Gastroesophageal sphincter (tissue), 4 donors: ENCODE measurements at regions not wholly inside any gene's neighbourhood (a gene's known extent, or its start where the extent isn't known, plus 50 kb on each side); places are given as distances from the start of the nearest gene placed in this dataset.

Experiments used
- ATAC-seq: fragments of 150-250 bp; one replicate; pipeline ENCODE4 v1.9.1; 2016; ENCODE audit warnings: mild to moderate bottlenecking, moderate library complexity
- H3K27ac ChIP-seq, 4 donors: fragments of 200-600 bp; sonication (generic) in 3 of 4; 1 replicate in 3 of 4; 2 replicates in 1 of 4; pipeline ENCODE4 v1.5.1; 2016 to 2019
- H3K27me3 ChIP-seq: fragments of 200-600 bp; sonication (generic); one replicate; pipeline ENCODE4 v1.5.1; 2019
- H3K36me3 ChIP-seq, 2 donors: fragments of 200-600 bp; sonication (generic); one replicate each; pipeline ENCODE4 v1.5.1; 2019; ENCODE audit warnings: control low read depth in 1 of 2
- H3K4me1 ChIP-seq, 3 donors: fragments of 200-600 bp; sonication (generic); 1 replicate in 2 of 3; 2 replicates in 1 of 3; pipeline ENCODE4 v1.5.1; 2016 to 2019; ENCODE audit warnings: control low read depth in 2 of 3
- H3K4me3 ChIP-seq, 2 donors: fragments of 200-600 bp; sonication (generic); one replicate each; pipeline ENCODE4 v1.5.1; 2019; ENCODE audit warnings: mild to moderate bottlenecking in 1 of 2, moderate library complexity in 1 of 2
- H3K9me3 ChIP-seq, 3 donors: fragments of 200-600 bp; sonication (generic); one replicate each; pipeline ENCODE4 v1.5.1; 2017 to 2019; ENCODE audit warnings: control low read depth in 2 of 3
- EP300 ChIP-seq: sonication (generic); formaldehyde crosslinking; IDR thresholded peaks from one replicate; pipeline ENCODE4 v1.6.1; 2017; ENCODE audit warnings: antibody characterized with exemption, mild to moderate bottlenecking
- POLR2A ChIP-seq, 2 donors: fragments of 450-650 bp; IDR thresholded peaks; one replicate each; pipeline ENCODE4 v1.6.1; 2017; ENCODE audit warnings: antibody characterized with exemption in 2 of 2, mild to moderate bottlenecking in 2 of 2, moderate library complexity in 1 of 2
- POLR2AphosphoS5 ChIP-seq: sonication (generic); formaldehyde crosslinking; IDR thresholded peaks from one replicate; pipeline ENCODE4 v1.6.1; 2017; ENCODE audit warnings: antibody characterized with exemption
- WGBS, 2 donors: methylation state at CpG; one replicate each; pipeline ENCODE4 v1.1.5; 2018; ENCODE audit warnings: low coverage in 1 of 2; 5-methylcytosine and 5-hydroxymethylcytosine counted together
- TF ChIP-seq, protein P1 (sequence below), 4 experiments: fragments of 200-600 bp in 2 of 4; fragments of 450-650 bp in 2 of 4; sonication (generic) in 1 of 4; IDR thresholded peaks; one replicate each; pipeline ENCODE4 v1.5.1; 2017 to 2019; ENCODE audit warnings: antibody characterized with exemption in 4 of 4, mild to moderate bottlenecking in 2 of 4, moderate library complexity in 2 of 4

DNA sequence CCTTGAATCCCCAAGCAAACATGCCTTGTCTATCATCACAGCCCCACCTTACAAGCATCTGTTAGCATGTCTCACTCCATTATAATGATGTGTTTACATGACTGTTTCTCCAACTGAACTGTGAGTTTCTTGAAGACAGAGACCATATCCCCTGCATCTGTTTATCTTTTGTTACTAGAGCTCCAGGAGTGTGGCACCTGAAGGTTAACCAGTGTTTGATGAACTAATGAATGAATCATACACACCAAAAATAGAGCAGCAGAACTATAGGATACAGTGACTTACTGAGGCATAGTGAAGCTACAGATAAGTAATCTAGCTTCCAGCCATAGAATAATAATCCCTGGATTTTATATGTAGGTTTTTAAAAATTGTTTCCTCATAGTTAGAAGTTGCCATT, 331.0 kb downstream of the PCDH7 start:
- Histone ChIP-seq H3K4me3 (no peak overlapping the region), H3K36me3 (no peaks in the 10 kb centered on the region), H3K27ac (no peak overlapping the region), H3K9me3 (no peaks in the 10 kb centered on the region), H3K4me1 (peaks cover 0 to 25% (median 2%) of the 10 kb centered on the region in 3 donors), H3K27me3 (no peaks in the 10 kb centered on the region)
- TF ChIP-seq EP300 = no peak
- no peak for TF ChIP-seq POLR2A (IDR thresholded peaks at IDR 0.05)
- TF ChIP-seq, protein P1, sequence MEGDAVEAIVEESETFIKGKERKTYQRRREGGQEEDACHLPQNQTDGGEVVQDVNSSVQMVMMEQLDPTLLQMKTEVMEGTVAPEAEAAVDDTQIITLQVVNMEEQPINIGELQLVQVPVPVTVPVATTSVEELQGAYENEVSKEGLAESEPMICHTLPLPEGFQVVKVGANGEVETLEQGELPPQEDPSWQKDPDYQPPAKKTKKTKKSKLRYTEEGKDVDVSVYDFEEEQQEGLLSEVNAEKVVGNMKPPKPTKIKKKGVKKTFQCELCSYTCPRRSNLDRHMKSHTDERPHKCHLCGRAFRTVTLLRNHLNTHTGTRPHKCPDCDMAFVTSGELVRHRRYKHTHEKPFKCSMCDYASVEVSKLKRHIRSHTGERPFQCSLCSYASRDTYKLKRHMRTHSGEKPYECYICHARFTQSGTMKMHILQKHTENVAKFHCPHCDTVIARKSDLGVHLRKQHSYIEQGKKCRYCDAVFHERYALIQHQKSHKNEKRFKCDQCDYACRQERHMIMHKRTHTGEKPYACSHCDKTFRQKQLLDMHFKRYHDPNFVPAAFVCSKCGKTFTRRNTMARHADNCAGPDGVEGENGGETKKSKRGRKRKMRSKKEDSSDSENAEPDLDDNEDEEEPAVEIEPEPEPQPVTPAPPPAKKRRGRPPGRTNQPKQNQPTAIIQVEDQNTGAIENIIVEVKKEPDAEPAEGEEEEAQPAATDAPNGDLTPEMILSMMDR (IDR thresholded peaks at IDR 0.05) = no peak
- no peak for TF ChIP-seq POLR2AphosphoS5
- ATAC-seq = no peak

DNA sequence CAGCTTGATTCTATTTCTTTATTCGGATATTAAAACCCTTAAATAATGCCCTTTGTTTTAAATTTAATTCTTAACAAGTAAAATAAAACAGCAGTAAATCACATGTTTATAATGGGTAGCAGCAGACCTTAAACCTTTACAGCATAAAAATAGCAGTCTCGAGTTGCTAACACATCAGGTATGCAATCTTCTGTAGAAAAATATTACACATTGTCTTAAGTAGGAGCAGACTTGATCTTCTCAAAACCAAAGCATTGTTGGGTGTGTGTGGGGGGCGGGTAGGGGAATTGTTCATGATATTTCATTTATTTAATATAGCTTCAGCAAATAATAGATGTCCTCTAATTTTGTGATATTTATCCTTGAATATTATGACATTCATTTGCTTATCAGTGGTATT, 331.4 kb downstream of the PCDH7 start:
- no peaks in the 10 kb centered on the region for H3K9me3 ChIP-seq
- 29 to 48% methylated on average over 3 of the region's 3 CpGs for WGBS, 2 donors
- no peak for TF ChIP-seq POLR2A (IDR thresholded peaks at IDR 0.05)
- TF ChIP-seq POLR2AphosphoS5 = no peak
- TF ChIP-seq, protein P1 (IDR thresholded peaks at IDR 0.05) = no peak
- TF ChIP-seq EP300 = no peak
- no peaks in the 10 kb centered on the region for H3K36me3 ChIP-seq
- H3K4me1 ChIP-seq = peaks cover 0 to 25% (median 2%) of the 10 kb centered on the region in 3 donors
- H3K27me3 ChIP-seq = no peaks in the 10 kb centered on the region
- H3K27ac ChIP-seq = no peak overlapping the region
- H3K4me3 ChIP-seq = no peak overlapping the region
- ATAC-seq = no peak

DNA sequence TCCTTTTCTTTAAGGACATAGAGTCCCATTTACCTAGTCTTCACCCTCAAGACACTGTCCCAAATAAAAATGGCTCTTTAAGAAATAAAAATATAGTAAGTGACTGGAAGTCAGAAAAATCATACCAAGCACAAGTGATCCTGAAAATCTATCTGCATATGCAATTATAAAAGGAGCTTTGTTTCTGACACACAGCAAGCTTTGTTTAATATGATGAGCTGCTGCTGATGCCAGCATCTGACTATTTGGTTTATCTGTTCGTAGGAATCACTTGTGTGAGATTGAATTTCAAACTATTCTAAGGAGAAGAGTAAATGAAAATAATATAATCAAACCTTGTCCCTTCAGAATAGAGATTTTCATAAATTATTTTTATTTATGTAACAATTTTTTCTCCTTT, 332.4 kb downstream of the PCDH7 start:
- no peak for ATAC-seq
- Histone ChIP-seq H3K4me1 (peaks cover 0 to 25% (median 2%) of the 10 kb centered on the region in 3 donors), H3K9me3 (no peaks in the 10 kb centered on the region), H3K36me3 (no peaks in the 10 kb centered on the region), H3K4me3 (no peak overlapping the region), H3K27me3 (no peaks in the 10 kb centered on the region), H3K27ac (no peak overlapping the region)
- no peak for TF ChIP-seq POLR2AphosphoS5
- TF ChIP-seq, protein P1 (IDR thresholded peaks at IDR 0.05) = no peak
- no peak for TF ChIP-seq POLR2A (IDR thresholded peaks at IDR 0.05)
- TF ChIP-seq EP300 = no peak
- 35% methylated on average over 1 of the region's 1 CpG for WGBS, 2 donors

DNA sequence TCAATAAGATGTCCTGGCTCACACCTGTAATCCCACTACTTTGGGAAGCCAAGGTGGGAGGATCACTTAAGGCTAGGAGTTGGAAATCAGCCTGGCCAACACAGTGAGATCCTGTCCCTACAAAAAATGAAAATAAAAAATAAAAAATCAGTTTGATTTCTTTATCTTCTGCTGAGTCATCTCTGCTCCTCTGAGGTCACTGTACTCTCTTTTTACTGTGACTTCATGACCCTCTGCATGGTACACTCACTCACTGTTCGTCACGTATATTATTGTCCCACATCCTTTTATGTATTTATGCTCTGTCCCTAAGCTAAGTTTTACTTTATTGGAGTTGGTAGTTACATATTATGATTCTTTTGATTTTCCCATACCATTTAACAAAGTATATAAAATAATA, 333.3 kb downstream of the PCDH7 start:
- Histone ChIP-seq H3K9me3 (no peaks in the 10 kb centered on the region), H3K27ac (no peak overlapping the region), H3K36me3 (no peaks in the 10 kb centered on the region), H3K27me3 (no peaks in the 10 kb centered on the region), H3K4me1 (peaks cover 0 to 20% (median 2%) of the 10 kb centered on the region in 3 donors), H3K4me3 (no peak overlapping the region)
- ATAC-seq = no peak
- TF ChIP-seq EP300 (no peak), POLR2A (IDR thresholded peaks at IDR 0.05) (no peak), POLR2AphosphoS5 (no peak)
- TF ChIP-seq, protein P1 (IDR thresholded peaks at IDR 0.05) = no peak
- WGBS, 2 donors = 84 to 92% methylated on average over 2 of the region's 2 CpGs

DNA sequence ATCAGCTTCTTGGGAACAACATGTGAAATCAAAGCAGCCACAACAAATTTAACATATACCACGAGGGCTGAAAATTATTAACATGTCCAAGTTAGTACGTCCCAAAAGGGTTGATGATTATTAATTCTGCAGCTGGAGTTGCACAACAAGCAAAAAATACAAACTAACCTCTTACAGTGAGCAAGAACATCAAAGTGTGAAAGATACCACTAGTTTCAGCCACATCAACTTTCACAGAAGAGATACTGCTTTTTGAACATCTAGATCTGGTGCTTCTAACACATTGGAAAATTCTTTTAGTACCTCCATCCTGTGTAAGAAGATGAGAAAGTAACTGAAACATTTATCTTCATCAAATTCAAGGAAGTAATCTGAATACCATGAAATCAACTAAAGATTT, 334.1 kb downstream of the PCDH7 start:
- H3K4me3 ChIP-seq = no peak overlapping the region
- WGBS, 2 donors = 76 to 86% methylated on average over 1 to 2 of the region's 2 CpGs
- no peak for TF ChIP-seq POLR2A (IDR thresholded peaks at IDR 0.05)
- no peak for ATAC-seq
- H3K4me1 ChIP-seq = peaks cover 0 to 18% (median 2%) of the 10 kb centered on the region in 3 donors
- H3K36me3 ChIP-seq = no peaks in the 10 kb centered on the region
- no peaks in the 10 kb centered on the region for H3K9me3 ChIP-seq
- no peak overlapping the region for H3K27ac ChIP-seq
- H3K27me3 ChIP-seq = no peaks in the 10 kb centered on the region

DNA sequence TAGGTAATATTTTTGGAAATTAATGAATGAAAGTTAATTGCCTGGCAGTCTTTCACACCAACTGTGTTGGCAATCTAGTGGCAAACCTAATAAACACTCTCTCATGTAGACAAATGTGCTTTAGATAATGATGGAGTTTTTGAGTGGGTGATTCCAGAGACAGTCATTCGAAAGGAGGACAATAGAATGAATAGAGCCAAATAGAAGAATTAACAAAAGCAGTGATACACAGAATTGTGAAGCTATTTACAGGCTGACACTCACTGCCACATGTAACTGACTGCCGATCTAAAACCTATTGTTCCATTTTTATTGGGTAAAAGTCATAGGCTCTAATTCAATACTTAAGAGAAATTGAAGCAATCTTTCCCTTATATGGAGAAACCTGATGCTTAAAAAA, 338.5 kb downstream of the PCDH7 start:
- TF ChIP-seq POLR2A (IDR thresholded peaks at IDR 0.05) (no peak), POLR2AphosphoS5 (no peak), EP300 (no peak)
- TF ChIP-seq, protein P1 (IDR thresholded peaks at IDR 0.05) = no peak
- no peaks in the 10 kb centered on the region for H3K9me3 ChIP-seq
- H3K4me1 ChIP-seq = no peaks in the 10 kb centered on the region
- H3K27ac ChIP-seq = no peak overlapping the region
- H3K27me3 ChIP-seq = no peaks in the 10 kb centered on the region
- H3K36me3 ChIP-seq = no peaks in the 10 kb centered on the region
- 66 to 76% methylated on average over 2 of the region's 2 CpGs for WGBS, 2 donors
- ATAC-seq = no peak
- no peak overlapping the region for H3K4me3 ChIP-seq
